ENCODE measurements at regions not wholly inside any gene's neighbourhood (a gene's known extent, or its start where the extent isn't known, plus 50 kb on each side); places are given as distances from the start of the nearest gene placed in this dataset.

- TF ChIP-seq CTCF (IDR thresholded peaks at IDR 0.05) (0 out of 2 replicates have a peak, but pooled peaks have one; percentile 12), REST (IDR thresholded peaks at IDR 0.05; ENCODE audit: insufficient read depth in 1 of 2, low read depth in 2 of 2, low read length in 1 of 2) (no peak), POLR2AphosphoS5 (IDR thresholded peaks at IDR 0.05; ENCODE audit: low read depth, low read length) (no peak), SIN3A (IDR thresholded peaks at IDR 0.05; ENCODE audit: borderline replicate concordance, insufficient read depth, low read depth, low read length) (no peak)
Measured at GRCh38 chr16:85557971-85558657, 55.0 kb upstream of the GSE1 start.
